A549 (cell line): ENCODE measurements at regions not wholly inside any gene's neighbourhood (a gene's known extent, or its start where the extent isn't known, plus 50 kb on each side); places are given as distances from the start of the nearest gene placed in this dataset.

Source experiments
- ATAC-seq, 2 experiments: fragments of 200-7000 bp in 1 of 2; fragments of >200 bp in 1 of 2; cut with Nextera tagmentation in 1 of 2; cut with Tn5 transposase in 1 of 2; 3 replicates each; pipeline versions ENCODE4 v1.8.0 to v1.9.1; 2018 to 2020; ENCODE audit warnings: mild to moderate bottlenecking in 1 of 2, moderate library complexity in 1 of 2
- CTCF ChIA-PET: fragments of 300-600 bp; sonication (Branson Sonifier 250); formaldehyde crosslinking; extraction: SDS; loops from one replicate; lab custom pipeline; 2021; ENCODE audit warnings: antibody characterized with exemption, inconsistent platforms; lab: Yijun Ruan, JAX
- POLR2A ChIA-PET: fragments of 350-600 bp; formaldehyde crosslinking; extraction: SDS; loops from one replicate; lab custom pipeline; 2021; ENCODE audit warnings: antibody characterized with exemption, inconsistent platforms; lab: Yijun Ruan, JAX
- DNase-seq, 2 experiments: peaks; one replicate each; pipeline versions ENCODE4 v3.0.0 to v3.0.0-alpha.2; 2011 to 2016; ENCODE audit warnings: low read depth in 1 of 2, low spot score in 1 of 2
- FAIRE-seq: peaks from 2 replicates; lab custom pipeline; 2011; peaks lifted over from hg19 to GRCh38; lab: Jason Lieb, UNC
- H3K27ac ChIP-seq, 2 experiments: fragments of >200 bp; sonication (Bioruptor Twin); formaldehyde crosslinking; 3 replicates each; pipeline ENCODE4 v1.5.1; 2016 to 2017
- H3K4me1 ChIP-seq: fragments of >200 bp; sonication (Bioruptor Twin); formaldehyde crosslinking; 3 replicates; pipeline ENCODE4 v1.6.1; 2016
- H3K4me2 ChIP-seq: fragments of >200 bp; sonication (Bioruptor Twin); formaldehyde crosslinking; 3 replicates; pipeline ENCODE4 v1.6.1; 2016
- H3K4me3 ChIP-seq: fragments of >200 bp; sonication (Bioruptor Twin); formaldehyde crosslinking; 3 replicates; pipeline ENCODE4 v1.5.1; 2016
- H3K9me3 ChIP-seq: fragments of >200 bp; sonication (Bioruptor Twin); formaldehyde crosslinking; 3 replicates; pipeline ENCODE4 v1.6.1; 2016
- CBX8 ChIP-seq: fragments of 200-600 bp; sonication (generic); IDR thresholded peaks from 2 replicates; pipeline ENCODE4 v1.6.1; 2016
- EHMT2 ChIP-seq: fragments of 200-600 bp; sonication (generic); IDR thresholded peaks from 2 replicates; pipeline ENCODE4 v1.6.1; 2016; ENCODE audit warnings: antibody characterized with exemption, low read depth, mild to moderate bottlenecking, moderate library complexity
- FOSB ChIP-seq: fragments of 250-450 bp; sonication (Bioruptor Pico); IDR thresholded peaks from 2 replicates; pipeline ENCODE4 v1.5.0; 2020; ENCODE audit warnings: mild to moderate bottlenecking, moderate library complexity
- FOSL2 ChIP-seq, 2 experiments: fragments of 450-650 bp in 1 of 2; fragments of >200 bp in 1 of 2; sonication (Bioruptor Twin) in 1 of 2; formaldehyde crosslinking; IDR thresholded peaks; 2 replicates each; pipeline versions ENCODE4 v1.5.0 to v1.6.1; 2016 to 2020; ENCODE audit warnings: mild to moderate bottlenecking in 1 of 2, moderate library complexity in 1 of 2
- FOXS1 ChIP-seq: fragments of 250-450 bp; sonication (Bioruptor Pico); IDR thresholded peaks from 2 replicates; pipeline ENCODE4 v1.5.0; 2020; ENCODE audit warnings: mild to moderate bottlenecking, moderate library complexity
- HMGXB4 ChIP-seq: fragments of 250-450 bp; sonication (Bioruptor Pico); IDR thresholded peaks from 2 replicates; pipeline ENCODE4 v1.5.0; 2021; ENCODE audit warnings: mild to moderate bottlenecking, moderate library complexity, borderline replicate concordance
- HOXB13 ChIP-seq: fragments of 250-450 bp; sonication (Bioruptor Pico); IDR thresholded peaks from 2 replicates; pipeline ENCODE4 v1.5.0; 2020; ENCODE audit warnings: low read depth, mild to moderate bottlenecking, moderate library complexity
- MAX ChIP-seq: IDR thresholded peaks from 2 replicates; pipeline ENCODE4 v1.6.1; 2012
- ZNF302 ChIP-seq: fragments of 250-450 bp; sonication (Bioruptor Pico); IDR thresholded peaks from 2 replicates; pipeline ENCODE4 v1.9.0; 2021; ENCODE audit warnings: inconsistent platforms, mild to moderate bottlenecking, moderate library complexity
- ZSCAN20 ChIP-seq: fragments of 250-450 bp; sonication (Bioruptor Pico); IDR thresholded peaks from 2 replicates; pipeline ENCODE4 v1.8.0; 2022; ENCODE audit warnings: mild to moderate bottlenecking, moderate library complexity
- WGBS: methylation state at CpG from one replicate; pipeline ENCODE4 v1.1.6; 2017; ENCODE audit errors: missing lambda C conversion rate; 5-methylcytosine and 5-hydroxymethylcytosine counted together
- TF ChIP-seq, protein P1 (sequence below): fragments of 450-650 bp; IDR thresholded peaks from 2 replicates; pipeline ENCODE4 v1.6.1; 2014; ENCODE audit warnings: antibody characterized with exemption
- TF ChIP-seq, protein P2 (sequence below): fragments of 250-450 bp; sonication (Bioruptor Pico); IDR thresholded peaks from 2 replicates; pipeline ENCODE4 v1.5.0; 2020; ENCODE audit warnings: low read depth, mild to moderate bottlenecking, moderate library complexity
- TF ChIP-seq, protein P3 (sequence below): fragments of 200-600 bp; sonication (generic); IDR thresholded peaks from 2 replicates; pipeline ENCODE4 v1.6.1; 2016; ENCODE audit warnings: antibody characterized with exemption, mild to moderate bottlenecking, moderate library complexity
- TF ChIP-seq, protein P4 (sequence below): fragments of >200 bp; sonication (Bioruptor Twin); formaldehyde crosslinking; IDR thresholded peaks from 2 replicates; pipeline ENCODE4 v1.6.1; 2016

- no peak for TF ChIP-seq HMGXB4
- TF ChIP-seq MAX: no peak
- TF ChIP-seq ZNF302 (CRISPR knock-in tag): no peak
- TF ChIP-seq FOSB: no peak
- no peak for TF ChIP-seq FOXS1
These were observed 63.7 kb upstream of the EED start (continued) for GRCh38 chr11:86180851-86181250.

DNA sequence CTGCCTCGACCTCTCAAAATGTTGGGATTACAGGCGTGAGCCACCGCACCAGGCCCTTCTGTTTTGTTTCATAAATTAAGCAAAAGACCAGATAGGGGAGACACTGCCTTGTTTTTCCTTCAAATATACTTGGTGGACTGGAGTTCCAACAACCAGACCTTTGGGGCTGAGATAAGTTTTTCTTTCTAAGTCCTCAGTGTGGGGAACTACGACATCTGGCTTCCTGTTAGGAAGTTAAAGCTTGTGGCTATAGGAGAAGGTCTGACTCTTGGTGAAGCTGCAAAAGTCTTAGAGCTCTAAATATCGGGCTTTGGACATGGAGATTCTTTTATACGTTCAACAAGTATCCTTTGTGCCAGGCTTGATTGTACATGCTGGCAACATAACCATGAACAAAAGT lies 64.1 kb upstream of the EED start:
- 93% methylated on average over 5 of the region's 6 CpGs for WGBS
- ATAC-seq (no peak), DNase-seq (no peak), FAIRE-seq (no peak)
- Histone ChIP-seq H3K9me3 (no peaks in the 10 kb centered on the region), H3K4me3 (no peak overlapping the region), H3K27ac (no peak overlapping the region), H3K4me2 (no peak overlapping the region), H3K4me1 (peaks cover 24% of the 10 kb centered on the region)
- TF ChIP-seq, protein P1, sequence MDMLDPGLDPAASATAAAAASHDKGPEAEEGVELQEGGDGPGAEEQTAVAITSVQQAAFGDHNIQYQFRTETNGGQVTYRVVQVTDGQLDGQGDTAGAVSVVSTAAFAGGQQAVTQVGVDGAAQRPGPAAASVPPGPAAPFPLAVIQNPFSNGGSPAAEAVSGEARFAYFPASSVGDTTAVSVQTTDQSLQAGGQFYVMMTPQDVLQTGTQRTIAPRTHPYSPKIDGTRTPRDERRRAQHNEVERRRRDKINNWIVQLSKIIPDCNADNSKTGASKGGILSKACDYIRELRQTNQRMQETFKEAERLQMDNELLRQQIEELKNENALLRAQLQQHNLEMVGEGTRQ: no peak
- TF ChIP-seq MAX (no peak), ZSCAN20 (no peak), FOSL2 (IDR thresholded peaks at IDR 0.05) (no peak), FOSL2 (CRISPR knock-in tag; IDR thresholded peaks at IDR 0.05) (no peak), HOXB13 (no peak), HMGXB4 (no peak), CBX8 (no peak)
- TF ChIP-seq, protein P2, sequence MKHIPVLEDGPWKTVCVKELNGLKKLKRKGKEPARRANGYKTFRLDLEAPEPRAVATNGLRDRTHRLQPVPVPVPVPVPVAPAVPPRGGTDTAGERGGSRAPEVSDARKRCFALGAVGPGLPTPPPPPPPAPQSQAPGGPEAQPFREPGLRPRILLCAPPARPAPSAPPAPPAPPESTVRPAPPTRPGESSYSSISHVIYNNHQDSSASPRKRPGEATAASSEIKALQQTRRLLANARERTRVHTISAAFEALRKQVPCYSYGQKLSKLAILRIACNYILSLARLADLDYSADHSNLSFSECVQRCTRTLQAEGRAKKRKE (CRISPR knock-in tag): no peak
- TF ChIP-seq, protein P3, sequence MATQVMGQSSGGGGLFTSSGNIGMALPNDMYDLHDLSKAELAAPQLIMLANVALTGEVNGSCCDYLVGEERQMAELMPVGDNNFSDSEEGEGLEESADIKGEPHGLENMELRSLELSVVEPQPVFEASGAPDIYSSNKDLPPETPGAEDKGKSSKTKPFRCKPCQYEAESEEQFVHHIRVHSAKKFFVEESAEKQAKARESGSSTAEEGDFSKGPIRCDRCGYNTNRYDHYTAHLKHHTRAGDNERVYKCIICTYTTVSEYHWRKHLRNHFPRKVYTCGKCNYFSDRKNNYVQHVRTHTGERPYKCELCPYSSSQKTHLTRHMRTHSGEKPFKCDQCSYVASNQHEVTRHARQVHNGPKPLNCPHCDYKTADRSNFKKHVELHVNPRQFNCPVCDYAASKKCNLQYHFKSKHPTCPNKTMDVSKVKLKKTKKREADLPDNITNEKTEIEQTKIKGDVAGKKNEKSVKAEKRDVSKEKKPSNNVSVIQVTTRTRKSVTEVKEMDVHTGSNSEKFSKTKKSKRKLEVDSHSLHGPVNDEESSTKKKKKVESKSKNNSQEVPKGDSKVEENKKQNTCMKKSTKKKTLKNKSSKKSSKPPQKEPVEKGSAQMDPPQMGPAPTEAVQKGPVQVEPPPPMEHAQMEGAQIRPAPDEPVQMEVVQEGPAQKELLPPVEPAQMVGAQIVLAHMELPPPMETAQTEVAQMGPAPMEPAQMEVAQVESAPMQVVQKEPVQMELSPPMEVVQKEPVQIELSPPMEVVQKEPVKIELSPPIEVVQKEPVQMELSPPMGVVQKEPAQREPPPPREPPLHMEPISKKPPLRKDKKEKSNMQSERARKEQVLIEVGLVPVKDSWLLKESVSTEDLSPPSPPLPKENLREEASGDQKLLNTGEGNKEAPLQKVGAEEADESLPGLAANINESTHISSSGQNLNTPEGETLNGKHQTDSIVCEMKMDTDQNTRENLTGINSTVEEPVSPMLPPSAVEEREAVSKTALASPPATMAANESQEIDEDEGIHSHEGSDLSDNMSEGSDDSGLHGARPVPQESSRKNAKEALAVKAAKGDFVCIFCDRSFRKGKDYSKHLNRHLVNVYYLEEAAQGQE: no peak
- TF ChIP-seq, protein P4, sequence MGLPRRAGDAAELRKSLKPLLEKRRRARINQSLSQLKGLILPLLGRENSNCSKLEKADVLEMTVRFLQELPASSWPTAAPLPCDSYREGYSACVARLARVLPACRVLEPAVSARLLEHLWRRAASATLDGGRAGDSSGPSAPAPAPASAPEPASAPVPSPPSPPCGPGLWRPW: no peak
- ChIA-PET CTCF (no interaction called here), POLR2A (no interaction called here)

GRCh38 chr11:86179646-86180064 lies 64.9 kb upstream of the EED start:
- no peak for ATAC-seq
- ChIA-PET CTCF (no interaction called here), POLR2A (no interaction called here)
- Histone ChIP-seq H3K9me3 (no peaks in the 10 kb centered on the region), H3K4me1 (peaks cover 31% of the 10 kb centered on the region), H3K4me3 (no peak overlapping the region), H3K27ac (no peak overlapping the region), H3K4me2 (no peak overlapping the region)
- no peak for TF ChIP-seq EHMT2
- TF ChIP-seq, protein P3: no peak
- TF ChIP-seq, protein P2 (CRISPR knock-in tag): no peak
- FAIRE-seq: no peak
- WGBS: 54% methylated on average over 5 of the region's 5 CpGs
- no peak for DNase-seq
